GM21526 (cell line): ENCODE measurements at regions not wholly inside any gene's neighbourhood (a gene's known extent, or its start where the extent isn't known, plus 50 kb on each side); places are given as distances from the start of the nearest gene placed in this dataset.
"Not testable (repeated sequence)": the region's sequence is repeated elsewhere in the genome, so short reads cannot be mapped to it uniquely, and the experiment has no call there.

Experiments used
- ATAC-seq: cut with Tn5 transposase; IDR thresholded peaks from one replicate; pipeline ENCODE4 v1.9.1; 2021; ENCODE audit warnings: moderate library complexity; ENCODE audit not compliant: unreplicated experiment, low FRiP score

GRCh38 chr5:135145985-135146384 lies 112.0 kb upstream of the PITX1 start:
- ATAC-seq = no peak

DNA sequence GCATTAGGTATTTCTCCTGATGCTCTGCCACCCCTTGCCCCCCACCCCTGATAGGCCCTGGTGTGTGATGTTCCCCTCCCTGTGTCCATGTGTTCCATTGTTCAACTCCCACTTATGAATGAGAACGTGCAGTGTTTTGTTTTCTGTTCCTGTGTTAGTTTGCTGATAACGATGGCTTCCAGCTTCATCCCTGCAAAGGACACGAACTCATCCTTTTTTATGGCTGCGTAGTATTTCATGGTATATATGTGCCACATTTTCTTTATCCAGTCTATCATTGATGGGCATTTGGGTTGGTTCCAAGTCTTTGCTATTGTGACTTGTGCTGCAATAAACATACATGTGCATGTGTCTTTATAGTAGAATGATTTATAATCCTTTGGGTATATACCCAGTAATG lies 109.7 kb upstream of the PITX1 start:
- ATAC-seq = not testable (repeated sequence)

DNA sequence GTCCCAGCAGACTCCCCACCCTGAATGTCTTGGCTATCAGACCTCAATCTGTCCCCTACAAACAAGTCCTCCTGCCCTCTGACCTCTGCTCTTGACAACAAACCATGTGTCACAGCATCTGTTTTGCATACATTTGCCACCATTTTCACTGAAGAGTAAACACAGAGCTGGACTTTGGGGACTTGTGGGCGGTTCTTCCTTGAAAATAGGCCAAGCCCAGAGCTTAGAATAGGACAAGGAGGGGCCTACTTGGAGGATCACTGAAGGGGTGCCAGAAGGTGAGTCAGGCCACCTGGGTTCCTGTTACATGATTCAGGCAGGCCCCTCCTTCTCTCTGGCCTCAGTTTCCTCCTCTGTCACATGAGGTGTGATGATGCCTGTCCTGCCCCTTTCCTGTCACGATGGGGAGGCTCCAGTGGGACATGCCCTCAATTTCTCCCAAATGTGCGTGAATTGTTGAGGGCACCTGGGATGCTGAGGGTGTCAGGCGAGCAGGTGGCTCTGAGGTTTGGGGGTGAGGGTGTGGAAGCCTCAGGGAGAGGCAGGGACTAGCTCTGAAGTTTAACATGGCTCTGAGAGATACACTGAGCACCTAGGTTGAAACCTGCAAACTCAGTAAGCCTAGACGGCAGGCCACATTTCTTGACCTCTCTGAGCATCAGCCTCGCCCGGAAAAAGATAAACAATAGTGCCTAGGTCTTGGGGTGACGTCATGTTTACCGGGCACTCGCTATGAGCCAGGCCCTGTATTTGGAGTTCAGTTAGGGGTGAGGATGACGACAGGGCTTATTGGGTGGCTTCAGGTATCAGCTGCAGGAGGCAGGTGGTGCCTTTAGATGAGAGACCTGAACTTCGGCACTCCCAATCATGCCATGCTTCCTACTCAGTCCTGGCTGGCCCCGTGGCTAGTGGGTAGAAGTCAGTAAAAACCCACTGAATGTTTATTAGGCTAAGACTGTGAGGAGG lies 107.6 kb upstream of the PITX1 start:
- ATAC-seq = no peak

GRCh38 chr5:135140446-135141204 lies 106.6 kb upstream of the PITX1 start:
- no peak for ATAC-seq

GRCh38 chr5:135139381-135140134 lies 105.5 kb upstream of the PITX1 start:
- ATAC-seq = no peak

DNA sequence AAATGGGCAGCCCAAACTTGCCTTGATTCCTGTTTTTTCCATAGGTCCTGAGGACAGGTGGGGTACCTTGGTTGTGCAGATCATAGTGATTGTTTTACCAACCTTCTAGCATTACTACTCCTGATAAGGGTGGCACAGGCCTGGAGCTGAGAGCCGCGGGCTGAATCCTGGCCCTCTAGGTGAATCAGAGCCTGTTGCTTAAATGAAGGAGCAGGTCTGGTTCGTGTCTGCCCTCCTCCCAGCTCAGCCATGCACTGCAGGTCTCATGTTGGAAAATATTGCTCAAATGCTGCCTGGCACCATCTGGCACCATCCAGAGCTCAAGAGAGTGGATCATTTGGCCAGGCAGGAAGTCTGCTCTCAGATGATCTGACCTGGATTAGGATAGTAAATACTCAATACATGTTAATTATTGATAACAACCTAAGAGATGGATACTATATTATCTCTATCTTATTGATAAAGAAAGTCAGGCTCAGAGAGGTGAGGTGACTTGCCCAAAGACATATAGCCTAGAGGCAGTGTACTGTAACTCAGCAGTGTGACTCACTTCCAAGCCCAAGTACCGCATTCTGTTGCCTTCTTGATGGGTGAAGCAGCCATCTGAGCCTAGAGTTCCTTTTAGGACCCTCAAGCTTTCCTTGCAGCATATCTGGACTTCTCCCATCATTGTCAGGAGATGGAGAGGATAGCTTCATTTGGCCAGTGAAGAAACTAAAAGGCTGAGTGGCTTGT lies 104.3 kb upstream of the PITX1 start:
- no peak for ATAC-seq

DNA sequence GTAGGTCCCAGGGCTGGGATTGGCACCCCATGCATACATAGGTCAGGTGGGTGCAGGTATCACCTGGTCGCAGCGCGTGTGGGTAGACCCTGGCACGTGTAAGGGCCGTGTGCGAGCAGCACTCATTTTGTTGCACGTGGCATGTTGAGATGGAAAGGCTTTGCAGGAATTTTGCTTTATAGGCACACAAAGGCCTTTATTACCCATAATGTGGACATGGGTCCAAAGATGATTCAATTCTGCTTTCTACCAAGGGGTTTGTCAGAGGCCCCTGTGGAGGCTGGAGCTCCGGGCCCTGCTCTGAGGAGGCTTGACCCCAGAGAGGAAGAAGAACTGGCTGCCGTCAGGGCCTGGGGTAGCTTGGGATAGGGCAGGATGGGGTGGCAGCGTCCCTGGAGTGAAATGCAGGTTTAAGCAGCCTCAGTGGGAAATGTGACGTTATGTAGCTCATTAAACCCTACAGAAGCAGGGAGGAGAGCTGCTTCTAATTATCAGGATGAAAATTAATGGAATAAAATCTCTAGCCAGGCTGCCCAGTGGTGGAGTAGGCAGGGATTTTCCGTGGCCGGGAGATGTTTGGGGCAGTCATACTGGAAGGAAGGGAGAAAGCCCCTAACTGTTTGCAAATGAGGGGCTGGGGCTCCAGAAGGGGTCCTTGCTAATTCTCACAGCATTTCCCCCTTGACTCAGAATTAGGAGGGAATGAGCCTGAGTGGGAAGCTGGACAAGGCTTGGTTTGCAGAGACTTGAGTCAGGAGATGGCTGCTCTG lies 103.3 kb upstream of the PITX1 start:
- no peak for ATAC-seq

- no peak for ATAC-seq
Measured at GRCh38 chr5:135136546-135136945, 102.5 kb upstream of the PITX1 start.

GRCh38 chr5:135135530-135136226 lies 101.7 kb upstream of the PITX1 start:
- no peak for ATAC-seq

DNA sequence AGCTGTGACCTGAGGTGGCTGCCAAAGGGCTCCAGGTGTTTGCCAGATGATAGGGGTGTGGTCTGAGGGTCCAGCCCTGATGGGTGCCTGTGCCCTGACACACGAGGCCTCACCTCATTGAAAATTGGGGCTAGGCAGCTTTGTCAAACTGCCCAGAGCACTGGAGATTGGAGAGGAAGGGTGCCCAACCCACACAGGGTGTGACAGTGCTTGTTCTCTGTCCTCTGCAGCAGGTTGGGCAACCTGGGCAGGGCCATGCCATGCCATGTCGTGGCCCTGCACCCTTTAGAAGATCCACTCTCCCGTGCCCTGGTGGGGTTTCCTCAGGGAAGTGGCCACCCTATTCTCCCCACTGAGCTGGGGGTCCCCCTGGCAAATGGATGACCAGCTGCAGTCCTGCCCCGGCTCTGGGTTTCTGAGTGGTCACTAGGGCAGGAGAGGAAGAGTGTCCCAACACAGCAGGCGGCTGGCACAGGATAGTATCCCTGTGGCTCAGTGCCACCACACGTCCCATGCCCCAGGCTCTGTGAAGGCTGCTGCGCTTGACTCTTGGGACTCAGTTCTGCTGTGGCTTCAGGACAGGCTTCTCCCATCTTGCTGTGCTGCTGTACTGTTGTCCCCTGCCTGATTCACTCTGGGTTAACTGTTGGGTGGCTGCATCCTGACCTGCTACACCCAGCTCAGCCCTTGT lies 100.8 kb upstream of the PITX1 start:
- ATAC-seq = no peak

- ATAC-seq = no peak
Measured at GRCh38 chr5:135133698-135134515, 99.9 kb upstream of the PITX1 start.

- ATAC-seq = no peak
Measured at GRCh38 chr5:135133181-135133580, 99.2 kb upstream of the PITX1 start.

GRCh38 chr5:135131801-135132680 lies 98.0 kb upstream of the PITX1 start:
- no peak for ATAC-seq

- no peak for ATAC-seq
Measured at GRCh38 chr5:135130261-135131215, 96.5 kb upstream of the PITX1 start.

GRCh38 chr5:135129307-135129706 lies 95.3 kb upstream of the PITX1 start:
- ATAC-seq = no peak
